Esophagus squamous epithelium (tissue), 4 donors: ENCODE measurements at regions not wholly inside any gene's neighbourhood (a gene's known extent, or its start where the extent isn't known, plus 50 kb on each side); places are given as distances from the start of the nearest gene placed in this dataset.

Experiments
- CTCF ChIP-seq, 6 experiments: fragments of 450-650 bp in 4 of 6; fragments of 200-600 bp in 2 of 6; sonication (generic) in 2 of 6; IDR thresholded peaks; one replicate each; pipeline ENCODE4 v1.5.1; 2016 to 2019; ENCODE audit warnings: antibody characterized with exemption in 6 of 6, mild to moderate bottlenecking in 4 of 6, moderate library complexity in 4 of 6
- POLR2A ChIP-seq, 4 donors: fragments of 450-650 bp; IDR thresholded peaks; one replicate each; pipeline ENCODE4 v1.6.1; 2017; ENCODE audit warnings: antibody characterized with exemption in 4 of 4, mild to moderate bottlenecking in 4 of 4, moderate library complexity in 3 of 4

- no peak for TF ChIP-seq CTCF (IDR thresholded peaks at IDR 0.05)
- TF ChIP-seq POLR2A (IDR thresholded peaks at IDR 0.05) = no peak
Measured at GRCh38 chr17:51421525-51421924, 161.2 kb downstream of the UTP18 start.
